ENCODE measurements at regions not wholly inside any gene's neighbourhood (a gene's known extent, or its start where the extent isn't known, plus 50 kb on each side); places are given as distances from the start of the nearest gene placed in this dataset.

- TF ChIP-seq ZNF318 (IDR thresholded peaks at IDR 0.05; ENCODE audit: borderline replicate concordance in 1 of 2, low read depth in 1 of 2) (no peak), MCM7 (IDR thresholded peaks at IDR 0.05) (no peak), TOE1 (IDR thresholded peaks at IDR 0.05; ENCODE audit: borderline replicate concordance) (no peak), TOE1 (CRISPR knock-in tag; IDR thresholded peaks at IDR 0.05; ENCODE audit: borderline replicate concordance, low read depth) (no peak), ZNF24 (IDR thresholded peaks at IDR 0.05) (no peak), TGIF2 (CRISPR knock-in tag; IDR thresholded peaks at IDR 0.05) (no peak)
Measured at GRCh38 chr13:95456815-95457214, 95.7 kb upstream of the CLDN10 start (continued).
